ENCODE measurements at regions not wholly inside any gene's neighbourhood (a gene's known extent, or its start where the extent isn't known, plus 50 kb on each side); places are given as distances from the start of the nearest gene placed in this dataset.

DNA sequence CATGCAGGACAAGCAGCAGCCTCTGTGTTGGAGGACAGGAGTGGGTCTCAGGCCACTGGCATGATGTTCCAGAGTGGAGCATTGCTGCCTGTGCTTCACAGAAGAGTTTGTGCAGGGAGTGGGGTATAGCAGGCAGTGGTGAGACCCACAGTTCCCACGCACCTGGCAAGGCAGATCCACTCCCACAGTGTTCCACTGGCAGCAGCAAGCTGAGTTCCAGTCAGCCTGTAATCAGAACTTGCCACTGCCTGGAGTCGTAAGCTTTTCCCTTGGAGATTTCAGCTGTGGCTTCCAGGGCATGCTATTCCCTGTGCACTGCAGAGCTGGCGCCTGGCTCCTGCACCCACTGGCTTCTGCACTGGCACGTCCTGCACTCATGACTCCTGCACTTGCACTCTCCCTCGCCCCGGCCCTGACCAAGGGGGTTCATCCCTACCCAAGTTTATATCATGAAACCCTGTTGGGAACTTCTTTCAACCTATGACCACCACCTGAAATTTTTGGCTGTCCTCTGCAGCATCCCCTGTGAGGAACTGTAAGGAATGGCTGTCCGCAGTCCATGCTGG is 1144.3 kb downstream of the RAPGEF2 start:
- no peak overlapping the region for H3K27ac ChIP-seq
- TF ChIP-seq, protein P1, sequence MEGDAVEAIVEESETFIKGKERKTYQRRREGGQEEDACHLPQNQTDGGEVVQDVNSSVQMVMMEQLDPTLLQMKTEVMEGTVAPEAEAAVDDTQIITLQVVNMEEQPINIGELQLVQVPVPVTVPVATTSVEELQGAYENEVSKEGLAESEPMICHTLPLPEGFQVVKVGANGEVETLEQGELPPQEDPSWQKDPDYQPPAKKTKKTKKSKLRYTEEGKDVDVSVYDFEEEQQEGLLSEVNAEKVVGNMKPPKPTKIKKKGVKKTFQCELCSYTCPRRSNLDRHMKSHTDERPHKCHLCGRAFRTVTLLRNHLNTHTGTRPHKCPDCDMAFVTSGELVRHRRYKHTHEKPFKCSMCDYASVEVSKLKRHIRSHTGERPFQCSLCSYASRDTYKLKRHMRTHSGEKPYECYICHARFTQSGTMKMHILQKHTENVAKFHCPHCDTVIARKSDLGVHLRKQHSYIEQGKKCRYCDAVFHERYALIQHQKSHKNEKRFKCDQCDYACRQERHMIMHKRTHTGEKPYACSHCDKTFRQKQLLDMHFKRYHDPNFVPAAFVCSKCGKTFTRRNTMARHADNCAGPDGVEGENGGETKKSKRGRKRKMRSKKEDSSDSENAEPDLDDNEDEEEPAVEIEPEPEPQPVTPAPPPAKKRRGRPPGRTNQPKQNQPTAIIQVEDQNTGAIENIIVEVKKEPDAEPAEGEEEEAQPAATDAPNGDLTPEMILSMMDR (conservative IDR thresholded peaks at IDR 0.05) = no peak

DNA sequence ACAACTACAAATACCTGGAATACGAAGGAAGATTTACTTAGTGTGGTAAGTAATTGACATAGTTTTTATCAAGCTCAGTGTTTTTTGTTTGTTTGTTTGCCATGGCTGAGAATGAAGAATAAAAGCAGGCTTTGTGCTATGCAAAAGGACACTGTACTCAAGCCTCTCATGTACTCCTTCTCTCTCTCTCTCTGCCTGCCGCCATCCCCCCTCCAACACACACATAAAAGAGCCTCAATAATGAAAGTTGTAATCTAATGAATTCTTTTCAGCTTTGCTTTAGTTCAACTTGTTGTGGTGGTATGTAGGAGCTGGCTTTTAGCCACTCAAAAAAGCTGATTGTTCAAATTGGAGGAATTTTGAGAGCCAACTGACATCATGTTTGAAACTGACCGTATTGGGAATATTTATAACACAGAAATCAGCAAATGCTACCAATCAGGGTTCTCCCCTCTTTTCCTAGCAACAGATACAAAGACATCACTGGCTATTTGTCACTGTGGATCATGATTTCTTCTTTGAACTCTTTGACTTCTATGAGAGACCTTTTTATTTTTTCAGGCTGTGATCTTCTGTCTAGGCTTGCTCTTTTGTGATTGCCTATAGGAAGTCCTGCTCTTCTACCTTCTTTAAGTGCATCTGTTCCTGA is 1148.8 kb downstream of the RAPGEF2 start:
- H3K27ac ChIP-seq = peak overlapping the region; percentile 2
- TF ChIP-seq, protein P1 (conservative IDR thresholded peaks at IDR 0.05) = no peak

DNA sequence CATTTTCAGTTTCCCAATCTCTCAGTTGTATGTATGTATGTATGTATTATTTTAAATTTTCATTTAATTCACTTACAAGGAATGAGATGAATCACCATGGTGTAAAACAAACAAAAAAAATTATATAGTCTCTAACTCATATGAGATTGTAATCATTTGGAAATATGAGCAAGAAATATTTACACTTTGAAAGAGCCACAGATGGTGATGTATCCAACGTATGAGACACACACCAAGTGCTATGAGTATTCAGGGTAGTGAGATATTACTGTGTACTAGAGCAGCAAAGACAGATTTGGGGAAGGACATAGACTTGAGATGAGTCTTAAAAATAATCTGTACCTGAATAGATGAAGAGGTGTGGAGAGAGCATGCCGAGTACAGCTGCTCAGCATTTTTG is 1154.4 kb downstream of the RAPGEF2 start:
- H3K27ac ChIP-seq = no peak overlapping the region
- TF ChIP-seq, protein P1 (conservative IDR thresholded peaks at IDR 0.05) = no peak

DNA sequence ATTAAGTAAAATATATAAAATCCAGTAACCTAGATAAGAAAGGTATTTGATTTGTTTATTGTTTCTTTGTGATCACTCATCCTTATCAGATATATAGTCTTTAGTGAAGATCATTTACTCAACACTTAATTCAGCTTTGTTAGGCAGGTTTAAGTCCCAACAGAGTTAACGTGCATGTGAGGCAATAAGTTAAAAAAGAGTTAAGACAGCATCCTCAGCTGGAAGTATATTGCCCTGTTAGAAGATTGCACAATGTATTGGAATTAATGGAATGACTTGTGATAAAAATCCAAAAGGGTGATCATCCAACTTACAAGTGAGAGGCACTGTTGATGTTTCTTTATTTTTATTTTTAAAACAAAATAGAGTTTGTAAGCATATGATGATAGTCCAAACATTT is 1162.1 kb downstream of the RAPGEF2 start:
- TF ChIP-seq, protein P1 (conservative IDR thresholded peaks at IDR 0.05) = no peak
- no peak overlapping the region for H3K27ac ChIP-seq

DNA sequence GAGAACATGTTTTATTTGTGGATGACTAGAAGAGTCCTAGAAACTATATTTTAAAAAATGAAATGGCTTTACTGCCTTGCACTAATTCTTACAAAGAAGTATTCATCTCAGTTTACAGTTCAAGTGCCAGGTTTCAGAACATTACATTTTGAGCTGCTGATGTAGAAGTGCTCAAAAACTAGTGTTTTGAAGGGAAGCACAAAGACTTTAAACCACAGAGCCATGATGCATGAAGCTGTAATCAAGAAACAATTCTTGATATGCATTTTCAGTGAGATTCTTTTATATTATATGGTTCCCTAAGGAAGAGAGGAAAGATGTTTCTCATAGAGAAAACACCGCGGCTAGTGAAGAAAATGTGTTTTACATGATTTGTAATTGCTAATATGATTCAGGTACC is 1163.0 kb downstream of the RAPGEF2 start:
- TF ChIP-seq, protein P1 (conservative IDR thresholded peaks at IDR 0.05) = no peak
- no peak overlapping the region for H3K27ac ChIP-seq

DNA sequence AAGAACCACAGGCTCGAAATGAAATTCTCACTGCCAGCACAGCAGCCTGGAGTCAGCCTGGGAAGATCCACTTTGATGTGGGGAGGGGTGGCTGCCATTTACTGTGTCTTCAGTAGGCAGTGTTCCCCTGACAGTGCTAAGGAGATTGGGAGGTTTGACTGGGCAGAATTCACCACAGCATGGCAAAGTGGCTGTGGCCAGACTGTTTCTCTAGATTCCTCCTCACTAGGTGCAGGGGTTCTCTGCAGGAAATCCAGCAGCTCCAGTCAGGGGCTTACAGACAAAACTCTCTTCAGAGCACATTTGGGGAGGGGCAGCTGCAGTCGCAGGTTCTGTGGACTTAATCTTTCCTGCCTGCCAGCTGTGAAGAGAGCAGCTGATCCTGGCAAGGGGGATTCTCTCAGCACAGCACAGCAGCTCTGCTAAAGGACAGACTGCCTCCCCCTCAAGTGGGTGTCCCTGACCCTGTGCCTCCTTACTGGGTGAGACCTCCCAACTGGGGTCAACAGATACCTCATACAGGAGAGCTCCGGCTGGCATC is 1174.0 kb downstream of the RAPGEF2 start:
- TF ChIP-seq, protein P1 (conservative IDR thresholded peaks at IDR 0.05) = no peak
- H3K27ac ChIP-seq = no peak overlapping the region

DNA sequence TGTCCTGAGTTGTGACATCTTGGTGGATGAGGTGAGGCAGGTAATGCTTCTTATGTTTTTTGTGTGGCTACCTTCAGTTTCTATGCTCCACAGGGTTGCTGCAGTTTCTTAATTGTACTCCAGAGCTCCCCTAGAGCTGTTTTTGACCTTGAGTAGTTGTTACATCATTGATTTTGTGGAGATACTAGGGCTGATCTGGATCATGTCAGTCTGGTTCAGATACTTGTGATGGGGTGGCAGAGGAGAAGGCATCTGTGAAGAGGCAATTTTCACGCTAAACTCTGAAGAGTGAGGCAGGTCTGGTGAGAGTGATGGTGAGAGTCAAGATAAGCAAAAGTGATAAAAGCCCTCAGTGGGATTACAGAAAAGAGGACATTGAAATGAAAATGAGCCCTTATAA is 1180.2 kb downstream of the RAPGEF2 start:
- TF ChIP-seq, protein P1 (conservative IDR thresholded peaks at IDR 0.05) = no peak
- H3K27ac ChIP-seq = no peak overlapping the region
